ENCODE measurements at regions not wholly inside any gene's neighbourhood (a gene's known extent, or its start where the extent isn't known, plus 50 kb on each side); places are given as distances from the start of the nearest gene placed in this dataset.
"Not testable (repeated sequence)": the region's sequence is repeated elsewhere in the genome, so short reads cannot be mapped to it uniquely, and the experiment has no call there.

DNA sequence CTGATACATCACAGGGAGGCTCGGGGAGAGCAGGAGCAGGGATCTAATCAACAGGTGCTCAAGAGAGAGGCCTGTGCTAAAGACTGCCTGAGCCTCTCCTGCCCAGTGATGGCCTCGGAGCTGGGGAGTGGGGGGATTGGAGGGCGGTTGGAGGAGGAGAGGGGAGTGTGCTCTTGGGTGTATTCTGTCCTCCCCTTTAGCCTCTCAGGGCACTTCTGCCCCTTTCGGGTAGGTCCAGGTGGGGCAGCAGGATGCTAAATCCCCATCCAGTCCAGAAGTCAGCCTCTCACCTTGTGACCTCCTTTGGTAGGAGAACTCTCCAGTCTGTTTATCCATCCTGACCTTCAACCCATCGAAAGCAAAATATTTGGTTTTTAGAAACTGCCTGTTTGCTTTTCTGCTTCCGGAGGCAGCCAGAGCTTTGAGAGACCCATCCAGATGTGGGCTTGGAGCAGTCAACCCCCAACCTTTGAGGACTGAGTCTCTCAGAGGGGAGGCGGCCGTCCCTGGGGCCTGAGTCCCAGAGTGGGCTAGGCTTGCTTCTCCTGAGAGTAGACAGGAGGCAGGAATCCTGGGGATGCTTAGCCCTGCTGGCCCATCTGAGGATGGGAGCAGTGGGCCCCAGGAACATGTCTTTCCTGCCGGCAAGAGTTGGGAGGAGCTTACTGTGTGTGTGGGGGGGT, 105.2 kb upstream of the SYT13 start:
- Histone ChIP-seq H3F3A (ENCODE audit: insufficient read depth, low read length) (no peaks in the 10 kb centered on the region), H3K27me3 (ENCODE audit: insufficient read depth, low read length) (no peaks in the 10 kb centered on the region; the same call in 1 of the 2 replicates), H3K4me1 (ENCODE audit: insufficient read depth, low read length, severe bottlenecking) (no peaks in the 10 kb centered on the region), H4K20me1 (ENCODE audit: insufficient read depth, low read length) (no peaks in the 10 kb centered on the region), H3K4me2 (ENCODE audit: low read length) (no peak overlapping the region), H3K79me2 (ENCODE audit: insufficient read depth, low read length) (no peaks in the 10 kb centered on the region), H3K27ac (ENCODE audit: low read depth, low read length, poor library complexity, severe bottlenecking) (no peak overlapping the region), H3K36me3 (ENCODE audit: insufficient read depth, low read length) (no peaks in the 10 kb centered on the region), H3K9ac (ENCODE audit: low read length) (no peak overlapping the region), H3K9me2 (ENCODE audit: low read depth, low read length) (no peaks in the 10 kb centered on the region), H2AFZ (ENCODE audit: low read length) (no peak overlapping the region), H3K4me3 (ENCODE audit: low read depth, low read length, poor library complexity, severe bottlenecking) (no peak overlapping the region), H3K9me3 (ENCODE audit: low read length) (no peaks in the 10 kb centered on the region)
- TF ChIP-seq, protein P1, sequence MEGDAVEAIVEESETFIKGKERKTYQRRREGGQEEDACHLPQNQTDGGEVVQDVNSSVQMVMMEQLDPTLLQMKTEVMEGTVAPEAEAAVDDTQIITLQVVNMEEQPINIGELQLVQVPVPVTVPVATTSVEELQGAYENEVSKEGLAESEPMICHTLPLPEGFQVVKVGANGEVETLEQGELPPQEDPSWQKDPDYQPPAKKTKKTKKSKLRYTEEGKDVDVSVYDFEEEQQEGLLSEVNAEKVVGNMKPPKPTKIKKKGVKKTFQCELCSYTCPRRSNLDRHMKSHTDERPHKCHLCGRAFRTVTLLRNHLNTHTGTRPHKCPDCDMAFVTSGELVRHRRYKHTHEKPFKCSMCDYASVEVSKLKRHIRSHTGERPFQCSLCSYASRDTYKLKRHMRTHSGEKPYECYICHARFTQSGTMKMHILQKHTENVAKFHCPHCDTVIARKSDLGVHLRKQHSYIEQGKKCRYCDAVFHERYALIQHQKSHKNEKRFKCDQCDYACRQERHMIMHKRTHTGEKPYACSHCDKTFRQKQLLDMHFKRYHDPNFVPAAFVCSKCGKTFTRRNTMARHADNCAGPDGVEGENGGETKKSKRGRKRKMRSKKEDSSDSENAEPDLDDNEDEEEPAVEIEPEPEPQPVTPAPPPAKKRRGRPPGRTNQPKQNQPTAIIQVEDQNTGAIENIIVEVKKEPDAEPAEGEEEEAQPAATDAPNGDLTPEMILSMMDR (IDR thresholded peaks at IDR 0.05; ENCODE audit: low read length) = no peak
- no peak for TF ChIP-seq EZH2 (IDR thresholded peaks at IDR 0.05; ENCODE audit: borderline replicate concordance, low read length)

DNA sequence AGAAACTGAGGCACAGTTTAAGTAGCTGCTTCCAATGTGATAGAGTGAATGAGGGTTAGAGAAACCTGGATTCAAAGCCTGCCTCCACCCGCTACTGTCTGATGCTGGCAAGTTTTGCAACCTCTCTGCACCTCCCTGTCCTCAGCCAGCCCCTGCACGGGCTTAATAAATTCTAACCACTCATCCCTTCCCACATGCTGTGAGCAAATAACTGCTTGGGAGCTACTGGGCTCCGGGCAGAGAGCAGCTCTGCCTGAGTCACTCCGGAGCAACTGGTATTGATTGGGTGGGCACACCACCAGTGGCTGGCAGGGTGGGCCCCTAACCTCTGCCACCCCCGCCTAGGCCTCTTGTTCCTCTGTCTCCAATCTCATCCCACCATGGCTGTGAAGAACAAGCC, 104.3 kb upstream of the SYT13 start:
- H3K27ac ChIP-seq (ENCODE audit: low read depth, low read length, poor library complexity, severe bottlenecking) = no peak overlapping the region
- no peaks in the 10 kb centered on the region for H3K9me2 ChIP-seq (ENCODE audit: low read depth, low read length)
- H3K4me3 ChIP-seq (ENCODE audit: low read depth, low read length, poor library complexity, severe bottlenecking) = no peak overlapping the region
- H3K9me3 ChIP-seq (ENCODE audit: low read length) = no peaks in the 10 kb centered on the region
- no peak overlapping the region for H3K9ac ChIP-seq (ENCODE audit: low read length)
- no peaks in the 10 kb centered on the region for H3K79me2 ChIP-seq (ENCODE audit: insufficient read depth, low read length)
- H4K20me1 ChIP-seq (ENCODE audit: insufficient read depth, low read length) = no peaks in the 10 kb centered on the region
- H3K27me3 ChIP-seq (ENCODE audit: insufficient read depth, low read length) = no peaks in the 10 kb centered on the region; the same call in 1 of the 2 replicates
- H2AFZ ChIP-seq (ENCODE audit: low read length) = no peak overlapping the region
- no peak overlapping the region for H3K4me2 ChIP-seq (ENCODE audit: low read length)
- H3K4me1 ChIP-seq (ENCODE audit: insufficient read depth, low read length, severe bottlenecking) = no peaks in the 10 kb centered on the region
- no peaks in the 10 kb centered on the region for H3F3A ChIP-seq (ENCODE audit: insufficient read depth, low read length)
- TF ChIP-seq, protein P1 (IDR thresholded peaks at IDR 0.05; ENCODE audit: low read length) = no peak
- TF ChIP-seq EZH2 (IDR thresholded peaks at IDR 0.05; ENCODE audit: borderline replicate concordance, low read length) = no peak
- no peaks in the 10 kb centered on the region for H3K36me3 ChIP-seq (ENCODE audit: insufficient read depth, low read length)

DNA sequence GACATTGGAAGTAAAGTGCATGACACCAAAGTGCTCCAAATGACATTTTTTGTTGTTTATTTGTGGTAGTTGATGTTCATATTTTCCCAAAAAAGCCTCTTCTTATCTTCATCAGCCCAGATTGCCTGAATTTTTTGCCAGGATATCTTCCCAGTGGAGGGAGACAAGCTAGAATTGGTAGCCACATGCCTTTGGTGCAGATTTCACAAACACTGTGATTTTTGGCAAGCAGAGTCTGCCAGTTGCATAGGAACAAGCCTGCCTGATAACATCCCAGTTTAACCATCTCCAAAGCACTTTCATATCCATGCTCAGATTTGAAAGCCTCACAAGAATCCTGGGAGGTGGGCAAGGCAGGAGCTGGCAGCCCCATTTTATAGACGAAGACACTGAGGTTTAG, 102.3 kb upstream of the SYT13 start:
- no peaks in the 10 kb centered on the region for H4K20me1 ChIP-seq (ENCODE audit: insufficient read depth, low read length)
- H3F3A ChIP-seq (ENCODE audit: insufficient read depth, low read length) = no peaks in the 10 kb centered on the region
- TF ChIP-seq EZH2 (IDR thresholded peaks at IDR 0.05; ENCODE audit: borderline replicate concordance, low read length) = no peak
- TF ChIP-seq, protein P1 (IDR thresholded peaks at IDR 0.05; ENCODE audit: low read length) = no peak
- no peaks in the 10 kb centered on the region for H3K4me1 ChIP-seq (ENCODE audit: insufficient read depth, low read length, severe bottlenecking)
- H3K9me2 ChIP-seq (ENCODE audit: low read depth, low read length) = no peaks in the 10 kb centered on the region
- H3K36me3 ChIP-seq (ENCODE audit: insufficient read depth, low read length) = no peaks in the 10 kb centered on the region
- no peaks in the 10 kb centered on the region for H3K9me3 ChIP-seq (ENCODE audit: low read length)
- H3K79me2 ChIP-seq (ENCODE audit: insufficient read depth, low read length) = no peaks in the 10 kb centered on the region
- no peak overlapping the region for H3K4me3 ChIP-seq (ENCODE audit: low read depth, low read length, poor library complexity, severe bottlenecking)
- no peak overlapping the region for H3K9ac ChIP-seq (ENCODE audit: low read length)
- no peak overlapping the region for H3K27ac ChIP-seq (ENCODE audit: low read depth, low read length, poor library complexity, severe bottlenecking)
- no peaks in the 10 kb centered on the region; the same call in 1 of the 2 replicates for H3K27me3 ChIP-seq (ENCODE audit: insufficient read depth, low read length)
- H3K4me2 ChIP-seq (ENCODE audit: low read length) = no peak overlapping the region
- no peak overlapping the region for H2AFZ ChIP-seq (ENCODE audit: low read length)

DNA sequence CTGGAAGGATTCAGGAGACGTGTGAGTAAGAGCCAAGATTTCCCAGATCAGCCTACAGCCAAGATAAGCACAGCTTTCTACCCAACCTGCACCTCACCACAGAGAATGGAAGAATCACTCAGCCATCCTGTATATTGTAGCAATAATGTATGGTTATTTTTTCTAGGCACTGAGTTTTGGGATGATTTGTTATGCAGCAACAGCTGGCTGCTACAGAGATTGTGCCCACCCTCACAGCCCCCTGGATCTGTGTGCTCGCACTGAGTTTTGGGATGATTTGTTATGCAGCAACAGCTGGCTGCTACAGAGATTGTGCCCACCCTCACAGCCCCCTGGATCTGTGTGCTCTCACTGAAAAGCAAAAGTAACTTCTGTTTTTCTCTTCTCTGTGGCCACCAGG, 101.7 kb upstream of the SYT13 start:
- not testable (repeated sequence) for H3K4me2 ChIP-seq (ENCODE audit: low read length); H3F3A ChIP-seq (ENCODE audit: insufficient read depth, low read length); H4K20me1 ChIP-seq (ENCODE audit: insufficient read depth, low read length); H3K27me3 ChIP-seq (ENCODE audit: insufficient read depth, low read length); H3K4me3 ChIP-seq (ENCODE audit: low read depth, low read length, poor library complexity, severe bottlenecking); H3K27ac ChIP-seq (ENCODE audit: low read depth, low read length, poor library complexity, severe bottlenecking); H3K9ac ChIP-seq (ENCODE audit: low read length); H2AFZ ChIP-seq (ENCODE audit: low read length); H3K9me2 ChIP-seq (ENCODE audit: low read depth, low read length); H3K9me3 ChIP-seq (ENCODE audit: low read length); H3K4me1 ChIP-seq (ENCODE audit: insufficient read depth, low read length, severe bottlenecking); H3K79me2 ChIP-seq (ENCODE audit: insufficient read depth, low read length); H3K36me3 ChIP-seq (ENCODE audit: insufficient read depth, low read length)
